ENCODE measurements at regions not wholly inside any gene's neighbourhood (a gene's known extent, or its start where the extent isn't known, plus 50 kb on each side); places are given as distances from the start of the nearest gene placed in this dataset.
"Not testable (repeated sequence)": the region's sequence is repeated elsewhere in the genome, so short reads cannot be mapped to it uniquely, and the experiment has no call there.

- DNase-seq, result no peak
- no peaks in the 10 kb centered on the region for H3K27me3 ChIP-seq (ENCODE audit: control insufficient read depth, insufficient read depth, low read length)
- no peaks in the 10 kb centered on the region for H3K36me3 ChIP-seq (replicated peaks; ENCODE audit: control insufficient read depth, insufficient read depth, low read length)
- H3K4me3 ChIP-seq (ENCODE audit: insufficient read depth, low read depth, low read length), result no peak overlapping the region
These were observed 360.5 kb upstream of the NT5C1B start for GRCh38 chr2:18949871-18950270.

GRCh38 chr2:18940184-18940583 lies 350.8 kb upstream of the NT5C1B start:
- no peaks in the 10 kb centered on the region for H3K27me3 ChIP-seq (ENCODE audit: control insufficient read depth, insufficient read depth, low read length)
- H3K4me3 ChIP-seq (ENCODE audit: insufficient read depth, low read depth, low read length), result no peak overlapping the region
- H3K36me3 ChIP-seq (replicated peaks; ENCODE audit: control insufficient read depth, insufficient read depth, low read length), result no peaks in the 10 kb centered on the region
- no peak for DNase-seq

GRCh38 chr2:18939740-18940139 lies 350.4 kb upstream of the NT5C1B start:
- not testable (repeated sequence) for H3K36me3 ChIP-seq (replicated peaks; ENCODE audit: control insufficient read depth, insufficient read depth, low read length); DNase-seq; H3K4me3 ChIP-seq (ENCODE audit: insufficient read depth, low read depth, low read length); H3K27me3 ChIP-seq (ENCODE audit: control insufficient read depth, insufficient read depth, low read length)

GRCh38 chr2:18934886-18935285 lies 345.5 kb upstream of the NT5C1B start:
- Histone ChIP-seq H3K4me3 (ENCODE audit: insufficient read depth, low read depth, low read length) (no peak overlapping the region), H3K27me3 (ENCODE audit: control insufficient read depth, insufficient read depth, low read length) (no peaks in the 10 kb centered on the region), H3K36me3 (replicated peaks; ENCODE audit: control insufficient read depth, insufficient read depth, low read length) (no peaks in the 10 kb centered on the region)
- no peak for DNase-seq

- no peak for DNase-seq
- H3K4me3 ChIP-seq (ENCODE audit: insufficient read depth, low read depth, low read length), result no peak overlapping the region
- H3K36me3 ChIP-seq (replicated peaks; ENCODE audit: control insufficient read depth, insufficient read depth, low read length), result no peaks in the 10 kb centered on the region
- no peaks in the 10 kb centered on the region for H3K27me3 ChIP-seq (ENCODE audit: control insufficient read depth, insufficient read depth, low read length)
These were observed 343.5 kb upstream of the NT5C1B start for GRCh38 chr2:18932853-18933252.

- Histone ChIP-seq H3K27me3 (ENCODE audit: control insufficient read depth, insufficient read depth, low read length) (no peaks in the 10 kb centered on the region), H3K4me3 (ENCODE audit: insufficient read depth, low read depth, low read length) (no peak overlapping the region)
- no peak for DNase-seq
These were observed 341.6 kb upstream of the NT5C1B start for GRCh38 chr2:18930971-18931370.

GRCh38 chr2:18927525-18928232 lies 338.3 kb upstream of the NT5C1B start:
- Histone ChIP-seq H3K36me3 (replicated peaks; ENCODE audit: control insufficient read depth, insufficient read depth, low read length) (no peaks in the 10 kb centered on the region), H3K4me3 (ENCODE audit: insufficient read depth, low read depth, low read length) (no peak overlapping the region), H3K27me3 (ENCODE audit: control insufficient read depth, insufficient read depth, low read length) (no peaks in the 10 kb centered on the region)
- no peak for DNase-seq

More at GRCh38 chr2:18930971-18931370, 341.6 kb upstream of the NT5C1B start:
- no peaks in the 10 kb centered on the region for H3K36me3 ChIP-seq (replicated peaks; ENCODE audit: control insufficient read depth, insufficient read depth, low read length)

GRCh38 chr2:18926631-18927524 lies 337.5 kb upstream of the NT5C1B start:
- H3K4me3 ChIP-seq (ENCODE audit: insufficient read depth, low read depth, low read length), result no peak overlapping the region
- no peak for DNase-seq
- H3K27me3 ChIP-seq (ENCODE audit: control insufficient read depth, insufficient read depth, low read length), result no peaks in the 10 kb centered on the region
- no peaks in the 10 kb centered on the region for H3K36me3 ChIP-seq (replicated peaks; ENCODE audit: control insufficient read depth, insufficient read depth, low read length)

GRCh38 chr2:18925296-18925695 lies 335.9 kb upstream of the NT5C1B start:
- Histone ChIP-seq H3K36me3 (replicated peaks; ENCODE audit: control insufficient read depth, insufficient read depth, low read length) (no peaks in the 10 kb centered on the region), H3K4me3 (ENCODE audit: insufficient read depth, low read depth, low read length) (no peak overlapping the region), H3K27me3 (ENCODE audit: control insufficient read depth, insufficient read depth, low read length) (no peaks in the 10 kb centered on the region)
- DNase-seq, result no peak

- Histone ChIP-seq H3K36me3 (replicated peaks; ENCODE audit: control insufficient read depth, insufficient read depth, low read length) (no peaks in the 10 kb centered on the region), H3K4me3 (ENCODE audit: insufficient read depth, low read depth, low read length) (no peak overlapping the region), H3K27me3 (ENCODE audit: control insufficient read depth, insufficient read depth, low read length) (no peaks in the 10 kb centered on the region)
- DNase-seq, result no peak
These were observed 335.5 kb upstream of the NT5C1B start for GRCh38 chr2:18924886-18925285.

- no peak for DNase-seq
- Histone ChIP-seq H3K36me3 (replicated peaks; ENCODE audit: control insufficient read depth, insufficient read depth, low read length) (no peaks in the 10 kb centered on the region), H3K27me3 (ENCODE audit: control insufficient read depth, insufficient read depth, low read length) (no peaks in the 10 kb centered on the region), H3K4me3 (ENCODE audit: insufficient read depth, low read depth, low read length) (no peak overlapping the region)
These were observed 335.0 kb upstream of the NT5C1B start for GRCh38 chr2:18924386-18924785.

GRCh38 chr2:18922276-18922675 lies 332.9 kb upstream of the NT5C1B start:
- no peaks in the 10 kb centered on the region for H3K36me3 ChIP-seq (replicated peaks; ENCODE audit: control insufficient read depth, insufficient read depth, low read length)

GRCh38 chr2:18918280-18918679 lies 328.9 kb upstream of the NT5C1B start:
- Histone ChIP-seq H3K4me3 (ENCODE audit: insufficient read depth, low read depth, low read length) (no peak overlapping the region), H3K27me3 (ENCODE audit: control insufficient read depth, insufficient read depth, low read length) (no peaks in the 10 kb centered on the region), H3K36me3 (replicated peaks; ENCODE audit: control insufficient read depth, insufficient read depth, low read length) (no peaks in the 10 kb centered on the region)
- no peak for DNase-seq

More at GRCh38 chr2:18922276-18922675, 332.9 kb upstream of the NT5C1B start:
- no peaks in the 10 kb centered on the region for H3K27me3 ChIP-seq (ENCODE audit: control insufficient read depth, insufficient read depth, low read length)
- no peak for DNase-seq
- H3K4me3 ChIP-seq (ENCODE audit: insufficient read depth, low read depth, low read length), result no peak overlapping the region

GRCh38 chr2:18915227-18915626 lies 325.9 kb upstream of the NT5C1B start:
- H3K27me3 ChIP-seq (ENCODE audit: control insufficient read depth, insufficient read depth, low read length), result no peaks in the 10 kb centered on the region
- no peak overlapping the region for H3K4me3 ChIP-seq (ENCODE audit: insufficient read depth, low read depth, low read length)
- no peaks in the 10 kb centered on the region for H3K36me3 ChIP-seq (replicated peaks; ENCODE audit: control insufficient read depth, insufficient read depth, low read length)
- no peak for DNase-seq

GRCh38 chr2:18913512-18913911 lies 324.1 kb upstream of the NT5C1B start:
- H3K27me3 ChIP-seq (ENCODE audit: control insufficient read depth, insufficient read depth, low read length), result no peaks in the 10 kb centered on the region
- DNase-seq, result no peak
- H3K36me3 ChIP-seq (replicated peaks; ENCODE audit: control insufficient read depth, insufficient read depth, low read length), result no peaks in the 10 kb centered on the region
- H3K4me3 ChIP-seq (ENCODE audit: insufficient read depth, low read depth, low read length), result no peak overlapping the region
